NCI-H1105 treated with DMSO at 0.1 percent for 48 hours (cell line): ENCODE measurements at regions not wholly inside any gene's neighbourhood (a gene's known extent, or its start where the extent isn't known, plus 50 kb on each side); places are given as distances from the start of the nearest gene placed in this dataset.
A peak's percentile ranks its signal among the peaks of the same experiment; 100 is the strongest.

Source experiments
- DNase-seq: peaks from one replicate; lab custom pipeline; 2025; lab: John Stamatoyannopoulos, UW

DNA sequence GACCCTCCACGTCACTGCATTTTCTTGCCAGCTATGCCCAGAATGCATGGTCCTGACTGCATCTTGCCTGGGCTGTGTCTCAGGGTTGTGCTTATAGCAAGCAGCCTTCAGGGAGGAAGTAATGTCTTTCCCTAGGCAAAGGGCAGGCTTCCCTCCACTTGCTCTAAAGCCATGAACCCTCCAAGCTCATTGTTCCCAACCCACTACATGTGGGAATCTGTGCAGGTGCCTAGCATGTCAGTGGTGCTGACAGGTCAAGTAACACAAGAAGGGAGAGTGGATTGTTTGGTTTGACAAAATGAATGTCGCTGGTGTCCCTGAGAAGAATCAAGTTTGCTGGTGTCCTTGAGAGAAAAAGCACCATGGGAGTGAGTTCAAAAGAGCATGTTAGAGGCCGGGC lies 53.9 kb upstream of the UCN3 start:
- DNase-seq: no peak

DNA sequence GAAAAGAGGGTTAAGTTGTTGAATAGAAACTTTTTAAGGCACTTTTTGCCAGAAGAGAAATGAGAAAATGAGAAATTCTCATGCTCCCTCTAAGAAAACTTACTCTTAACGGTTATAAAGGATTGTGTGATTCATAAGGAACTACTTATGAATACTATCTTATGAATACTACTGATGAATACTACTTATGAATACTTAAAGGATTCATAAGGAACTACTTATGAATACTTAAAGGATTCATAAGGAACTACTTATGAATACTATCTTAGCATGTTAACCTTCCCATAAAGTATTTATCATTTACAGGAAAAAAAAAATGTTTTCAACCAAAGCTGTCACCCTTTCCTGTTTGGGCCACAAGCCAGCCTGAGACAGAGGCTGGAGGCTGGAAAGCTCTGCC lies 53.1 kb upstream of the UCN3 start:
- DNase-seq: no peak

- peak; percentile 86 for DNase-seq
Observed at GRCh38 chr10:5314840-5315239, 49.9 kb upstream of the UCN3 start.
